ENCODE measurements at regions not wholly inside any gene's neighbourhood (a gene's known extent, or its start where the extent isn't known, plus 50 kb on each side); places are given as distances from the start of the nearest gene placed in this dataset.

DNA sequence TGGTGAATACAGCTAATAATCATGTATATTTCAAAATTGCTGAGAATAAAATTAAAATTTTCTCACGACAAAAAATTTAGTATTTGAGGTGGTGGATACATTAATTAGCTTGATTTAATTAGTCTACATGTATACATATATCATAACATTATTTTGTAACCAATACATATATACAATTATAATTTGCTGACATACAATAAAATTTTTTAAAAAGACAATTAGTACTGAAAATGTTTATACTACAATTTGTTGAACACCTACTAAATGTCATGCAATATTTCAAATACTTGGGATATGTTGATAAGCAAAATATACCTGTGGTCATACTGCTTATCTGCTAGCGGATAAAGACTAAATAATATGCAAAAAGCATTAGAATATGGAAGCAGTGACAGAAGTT lies 586.5 kb downstream of the SLITRK6 start:
- TF ChIP-seq, protein P1, sequence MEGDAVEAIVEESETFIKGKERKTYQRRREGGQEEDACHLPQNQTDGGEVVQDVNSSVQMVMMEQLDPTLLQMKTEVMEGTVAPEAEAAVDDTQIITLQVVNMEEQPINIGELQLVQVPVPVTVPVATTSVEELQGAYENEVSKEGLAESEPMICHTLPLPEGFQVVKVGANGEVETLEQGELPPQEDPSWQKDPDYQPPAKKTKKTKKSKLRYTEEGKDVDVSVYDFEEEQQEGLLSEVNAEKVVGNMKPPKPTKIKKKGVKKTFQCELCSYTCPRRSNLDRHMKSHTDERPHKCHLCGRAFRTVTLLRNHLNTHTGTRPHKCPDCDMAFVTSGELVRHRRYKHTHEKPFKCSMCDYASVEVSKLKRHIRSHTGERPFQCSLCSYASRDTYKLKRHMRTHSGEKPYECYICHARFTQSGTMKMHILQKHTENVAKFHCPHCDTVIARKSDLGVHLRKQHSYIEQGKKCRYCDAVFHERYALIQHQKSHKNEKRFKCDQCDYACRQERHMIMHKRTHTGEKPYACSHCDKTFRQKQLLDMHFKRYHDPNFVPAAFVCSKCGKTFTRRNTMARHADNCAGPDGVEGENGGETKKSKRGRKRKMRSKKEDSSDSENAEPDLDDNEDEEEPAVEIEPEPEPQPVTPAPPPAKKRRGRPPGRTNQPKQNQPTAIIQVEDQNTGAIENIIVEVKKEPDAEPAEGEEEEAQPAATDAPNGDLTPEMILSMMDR (IDR thresholded peaks at IDR 0.05), result no peak
- TF ChIP-seq EZH2 (IDR thresholded peaks at IDR 0.05; ENCODE audit: borderline replicate concordance, insufficient read depth, low read depth, low read length, poor library complexity, severe bottlenecking), result no peak

Measured in B cell (primary cell).